IMR-90 (cell line): ENCODE measurements at regions not wholly inside any gene's neighbourhood (a gene's known extent, or its start where the extent isn't known, plus 50 kb on each side); places are given as distances from the start of the nearest gene placed in this dataset.

Source experiments
- ATAC-seq: fragments of 200-7000 bp; cut with Tn5 transposase; 2 replicates; pipeline ENCODE4 v1.9.1; 2020; ENCODE audit warnings: low read depth, mild to moderate bottlenecking, moderate library complexity
- BruUV-seq: library from RNA; stranded (reverse); fragments of 400-500 nt; replicated peaks from 2 replicates; lab custom pipeline; 2021; lab: Mats Ljungman, UMichigan
- CTCF ChIA-PET: fragments of 300-600 bp; formaldehyde crosslinking; extraction: SDS; loops from one replicate; lab custom pipeline; 2021; ENCODE audit warnings: antibody characterized with exemption; lab: Yijun Ruan, JAX
- POLR2A ChIA-PET: fragments of 300-600 bp; sonication (Branson Sonifier 250); formaldehyde crosslinking; loops from one replicate; lab custom pipeline; 2022; ENCODE audit warnings: antibody characterized with exemption; ENCODE audit not compliant: unreplicated experiment; lab: Charles Lee
- DNase-seq: peaks from one replicate; pipeline ENCODE4 v3.0.0; 2013
- H2AFZ ChIP-seq: replicated peaks from 2 replicates; pipeline ENCODE3; 2013; ENCODE audit warnings: low read length, mild to moderate bottlenecking; ENCODE audit not compliant: poor library complexity
- H2AK5ac ChIP-seq: 2 replicates; pipeline ENCODE4 v1.6.1; 2013; ENCODE audit warnings: low read depth, low read length, inconsistent platforms
- H2AK9ac ChIP-seq: replicated peaks from 2 replicates; pipeline ENCODE3; 2013; ENCODE audit warnings: mild to moderate bottlenecking, low read depth, low read length, moderate library complexity; ENCODE audit not compliant: poor library complexity
- H2BK120ac ChIP-seq: 2 replicates; pipeline ENCODE4 v1.6.1; 2013; ENCODE audit warnings: low read depth, low read length, inconsistent platforms
- H2BK15ac ChIP-seq: 3 replicates; pipeline ENCODE4 v1.6.1; 2013; ENCODE audit warnings: low read depth, low read length, inconsistent platforms
- H2BK20ac ChIP-seq: 2 replicates; pipeline ENCODE4 v1.6.1; 2013; ENCODE audit warnings: low read depth, mild to moderate bottlenecking, inconsistent platforms, low read length, moderate library complexity
- H2BK5ac ChIP-seq: 2 replicates; pipeline ENCODE4 v1.6.1; 2013; ENCODE audit warnings: mild to moderate bottlenecking, low read depth, low read length, inconsistent platforms; ENCODE audit not compliant: poor library complexity, severe bottlenecking
- H3K14ac ChIP-seq: replicated peaks from 2 replicates; pipeline ENCODE4 v1.6.1; 2013; ENCODE audit warnings: low read depth, low read length, inconsistent platforms
- H3K18ac ChIP-seq: 2 replicates; pipeline ENCODE4 v1.6.1; 2013; ENCODE audit warnings: low read depth, low read length, control low read depth
- H3K23ac ChIP-seq: 2 replicates; pipeline ENCODE4 v1.6.1; 2013; ENCODE audit warnings: low read depth, low read length, inconsistent platforms
- H3K27ac ChIP-seq: 2 replicates; pipeline ENCODE4 v1.5.1; 2013; ENCODE audit warnings: mild to moderate bottlenecking, control low read depth, low read length; ENCODE audit not compliant: insufficient read depth
- H3K27me3 ChIP-seq: 2 replicates; pipeline ENCODE4 v1.6.1; 2013; ENCODE audit warnings: low read length; ENCODE audit not compliant: control insufficient read depth, insufficient read depth
- H3K36me3 ChIP-seq: 2 replicates; pipeline ENCODE4 v1.6.1; 2013; ENCODE audit warnings: low read length, mixed read lengths; ENCODE audit not compliant: control insufficient read depth, insufficient read depth
- H3K4ac ChIP-seq: 2 replicates; pipeline ENCODE4 v1.6.1; 2013; ENCODE audit warnings: low read depth, low read length, inconsistent platforms
- H3K4me1 ChIP-seq: 2 replicates; pipeline ENCODE4 v1.6.1; 2013; ENCODE audit warnings: low read length, mixed read lengths; ENCODE audit not compliant: control insufficient read depth, insufficient read depth
- H3K4me2 ChIP-seq: 2 replicates; pipeline ENCODE4 v1.6.1; 2013; ENCODE audit warnings: low read depth, mild to moderate bottlenecking, control low read depth, low read length, moderate library complexity
- H3K4me3 ChIP-seq: 2 replicates; pipeline ENCODE4 v1.5.1; 2013; ENCODE audit warnings: low read depth, mild to moderate bottlenecking, control low read depth, low read length, moderate library complexity; ENCODE audit not compliant: insufficient read depth
- H3K56ac ChIP-seq: 2 replicates; pipeline ENCODE4 v1.6.1; 2013; ENCODE audit warnings: low read length, inconsistent platforms; ENCODE audit not compliant: insufficient read depth; ENCODE audit errors: extremely low read depth
- H3K79me1 ChIP-seq, 2 experiments: 2 replicates each; pipeline ENCODE4 v1.6.1; 2013; ENCODE audit warnings: low read length in 2 of 2, inconsistent platforms in 1 of 2, low read depth in 1 of 2
- H3K9ac ChIP-seq: 2 replicates; pipeline ENCODE4 v1.6.1; 2013; ENCODE audit warnings: low read depth, low read length, control low read depth
- H3K9me1 ChIP-seq: 2 replicates; pipeline ENCODE4 v1.6.1; 2013; ENCODE audit warnings: low read length, inconsistent platforms; ENCODE audit not compliant: insufficient read depth
- H3K9me3 ChIP-seq: 2 replicates; pipeline ENCODE4 v1.6.1; 2013; ENCODE audit warnings: low read length; ENCODE audit not compliant: control insufficient read depth, insufficient read depth
- H4K20me1 ChIP-seq: 2 replicates; pipeline ENCODE4 v1.6.1; 2013; ENCODE audit warnings: low read length, inconsistent platforms; ENCODE audit not compliant: insufficient read depth
- H4K5ac ChIP-seq: 2 replicates; pipeline ENCODE4 v1.6.1; 2013; ENCODE audit warnings: mild to moderate bottlenecking, low read depth, low read length, control low read depth
- H4K8ac ChIP-seq, 2 experiments: 2 replicates each; pipeline ENCODE4 v1.6.1; 2013; ENCODE audit warnings: low read depth in 2 of 2, low read length in 2 of 2, control low read depth in 1 of 2, inconsistent platforms in 1 of 2
- H4K91ac ChIP-seq: 2 replicates; pipeline ENCODE4 v1.6.1; 2013; ENCODE audit warnings: low read depth, low read length, inconsistent platforms; ENCODE audit not compliant: insufficient read depth
- BHLHE40 ChIP-seq: fragments of 150-350 bp; IDR thresholded peaks from 2 replicates; pipeline ENCODE4 v1.6.1; 2016; ENCODE audit warnings: mild to moderate bottlenecking, low read depth, low read length
- CEBPB ChIP-seq: IDR thresholded peaks from 2 replicates; pipeline ENCODE4 v1.6.1; 2012; ENCODE audit warnings: low read depth, low read length, improper control_type of control experiment
- CHD1 ChIP-seq: IDR thresholded peaks from 2 replicates; pipeline ENCODE4 v1.6.1; 2012; ENCODE audit warnings: low read depth, low read length, improper control_type of control experiment
- FOS ChIP-seq: fragments of 150-350 bp; IDR thresholded peaks from 2 replicates; pipeline ENCODE4 v1.6.1; 2016; ENCODE audit warnings: low read depth, low read length
- MAFK ChIP-seq: IDR thresholded peaks from 2 replicates; pipeline ENCODE4 v1.6.1; 2012; ENCODE audit warnings: low read depth, low read length, improper control_type of control experiment
- MAZ ChIP-seq: IDR thresholded peaks from 2 replicates; pipeline ENCODE4 v1.6.1; 2012; ENCODE audit warnings: low read depth, mild to moderate bottlenecking, low read length, improper control_type of control experiment, moderate library complexity, borderline replicate concordance
- MXI1 ChIP-seq: IDR thresholded peaks from 2 replicates; pipeline ENCODE4 v1.6.1; 2012; ENCODE audit warnings: low read depth, mild to moderate bottlenecking, low read length, moderate library complexity, borderline replicate concordance
- NFE2L2 ChIP-seq: fragments of 150-350 bp; IDR thresholded peaks from 2 replicates; pipeline ENCODE4 v1.6.1; 2016; ENCODE audit warnings: low read depth, mild to moderate bottlenecking, low read length
- POLR2A ChIP-seq: IDR thresholded peaks from 2 replicates; pipeline ENCODE4 v1.6.1; 2012; ENCODE audit warnings: mild to moderate bottlenecking, low read depth, low read length
- RAD21 ChIP-seq: IDR thresholded peaks from 2 replicates; pipeline ENCODE4 v1.6.1; 2012; ENCODE audit warnings: low read length, improper control_type of control experiment
- RCOR1 ChIP-seq: IDR thresholded peaks from 2 replicates; pipeline ENCODE4 v1.6.1; 2012; ENCODE audit warnings: mild to moderate bottlenecking, low read length, improper control_type of control experiment; ENCODE audit not compliant: insufficient replicate concordance
- RFX5 ChIP-seq: IDR thresholded peaks from 2 replicates; pipeline ENCODE4 v1.8.0; 2012; ENCODE audit warnings: low read depth, mild to moderate bottlenecking, low read length, moderate library complexity
- SMC3 ChIP-seq: fragments of 150-350 bp; IDR thresholded peaks from 2 replicates; pipeline ENCODE4 v1.6.1; 2016; ENCODE audit warnings: low read depth, mild to moderate bottlenecking, antibody characterized with exemption, low read length, moderate library complexity
- WGBS, 2 experiments: methylation state at CpG; one replicate each; pipeline versions ENCODE4 v1.1.5 to v1.1.7; 2013; ENCODE audit warnings: missing lambda C conversion rate in 2 of 2; ENCODE audit not compliant: insufficient read length in 1 of 2; ENCODE audit errors: extremely low coverage in 2 of 2; 5-methylcytosine and 5-hydroxymethylcytosine counted together
- dilution Hi-C: fragments of 300-500 bp; cut with HindIII; formaldehyde crosslinking; loops from one replicate; pipeline ENCODE4 v1.14.3; 2018; ENCODE audit warnings: low sequenced_read_pairs; ENCODE audit not compliant: unreplicated experiment
- in situ Hi-C: fragments of 300-500 bp; cut with MboI; formaldehyde crosslinking; loops from 3 replicates; pipeline ENCODE4 v1.14.3; 2019; ENCODE audit warnings: low sequenced_read_pairs, inconsistent platforms, mixed read lengths
- intact Hi-C: fragments of 100-400 bp; cut with micrococcal nuclease; formaldehyde crosslinking; loops from 2 replicates; pipeline ENCODE4 v1.10.0; 2022
- TF ChIP-seq, protein P1 (sequence below): conservative IDR thresholded peaks from 2 replicates; pipeline ENCODE4 v1.5.1; 2012; ENCODE audit warnings: mild to moderate bottlenecking, low read depth, low read length, improper control_type of control experiment
- TF ChIP-seq, protein P2 (sequence below): fragments of 150-350 bp; IDR thresholded peaks from 2 replicates; pipeline ENCODE4 v1.6.1; 2017; ENCODE audit warnings: mild to moderate bottlenecking, antibody characterized with exemption, low read length, low read depth
- TF ChIP-seq, protein P3 (sequence below): fragments of 150-350 bp; IDR thresholded peaks from 2 replicates; pipeline ENCODE4 v1.6.1; 2016; ENCODE audit warnings: low read depth, mild to moderate bottlenecking, low read length, moderate library complexity, borderline replicate concordance

DNA sequence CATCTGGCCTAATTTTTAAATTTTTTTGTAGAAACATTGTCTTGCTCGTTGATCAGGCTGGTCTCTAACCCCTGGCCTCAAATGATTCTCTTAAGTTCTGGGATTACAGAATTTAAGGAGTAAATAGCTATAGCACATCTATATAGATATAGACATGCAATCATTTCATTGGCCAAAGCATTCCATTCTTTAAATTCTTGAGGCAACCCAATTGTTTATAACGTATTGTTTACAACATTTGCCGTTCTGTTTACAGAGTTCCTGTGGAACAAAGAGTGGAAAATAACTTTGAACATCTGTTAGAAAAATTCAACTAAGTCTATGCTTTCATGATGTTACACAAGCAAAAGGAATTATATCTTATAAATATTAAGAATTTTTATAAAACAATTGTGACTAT, 205.2 kb upstream of the ROBO2 start:
- Histone ChIP-seq H3K14ac (no peak overlapping the region), H3K27ac (peak overlapping the region; percentile 81; the same call in 1 of the 2 replicates), H3K9me3 (no peaks in the 10 kb centered on the region), H3K9ac (no peak overlapping the region), H2BK15ac (no peak overlapping the region), H4K8ac (no peak overlapping the region), H3K4me2 (no peak overlapping the region), H3K4me1 (no peaks in the 10 kb centered on the region), H2BK20ac (0 out of 2 replicates have a peak overlapping the region, but pooled peaks have one; percentile 87), H4K20me1 (no peaks in the 10 kb centered on the region), H3K79me1 (no peaks in the 10 kb centered on the region), H3K36me3 (no peaks in the 10 kb centered on the region), H3K9me1 (no peaks in the 10 kb centered on the region), H2BK5ac (no peak overlapping the region), H4K5ac (peak overlapping the region; percentile 2; the same call in 1 of the 2 replicates), H2BK120ac (peak overlapping the region; percentile 16), H3K27me3 (no peaks in the 10 kb centered on the region), H3K18ac (no peak overlapping the region; the same call in 1 of the 2 replicates), H3K4me3 (no peak overlapping the region), H3K23ac (no peak overlapping the region), H3K4ac (no peak overlapping the region), H2AFZ (no peak overlapping the region), H4K91ac (no peak overlapping the region), H2AK5ac (no peak overlapping the region), H2AK9ac (no peak overlapping the region), H3K56ac (no peak overlapping the region)
- dilution Hi-C loops: no loop called here
- POLR2A ChIA-PET: no interaction called here
- ATAC-seq (peak; percentile 88), DNase-seq (peak; percentile 25)
- intact Hi-C loops: loop anchor here (10.0 kb wide), 1 partner anchor 450 kb away; no protein-coding TSS in a partner anchor
- TF ChIP-seq NFE2L2 (no peak), RFX5 (no peak), MXI1 (no peak), CEBPB (no peak), MAZ (no peak), RCOR1 (no peak), BHLHE40 (no peak), FOS (no peak), MAFK (no peak), POLR2A (no peak), SMC3 (no peak), RAD21 (no peak), CHD1 (no peak)
- TF ChIP-seq, protein P1, sequence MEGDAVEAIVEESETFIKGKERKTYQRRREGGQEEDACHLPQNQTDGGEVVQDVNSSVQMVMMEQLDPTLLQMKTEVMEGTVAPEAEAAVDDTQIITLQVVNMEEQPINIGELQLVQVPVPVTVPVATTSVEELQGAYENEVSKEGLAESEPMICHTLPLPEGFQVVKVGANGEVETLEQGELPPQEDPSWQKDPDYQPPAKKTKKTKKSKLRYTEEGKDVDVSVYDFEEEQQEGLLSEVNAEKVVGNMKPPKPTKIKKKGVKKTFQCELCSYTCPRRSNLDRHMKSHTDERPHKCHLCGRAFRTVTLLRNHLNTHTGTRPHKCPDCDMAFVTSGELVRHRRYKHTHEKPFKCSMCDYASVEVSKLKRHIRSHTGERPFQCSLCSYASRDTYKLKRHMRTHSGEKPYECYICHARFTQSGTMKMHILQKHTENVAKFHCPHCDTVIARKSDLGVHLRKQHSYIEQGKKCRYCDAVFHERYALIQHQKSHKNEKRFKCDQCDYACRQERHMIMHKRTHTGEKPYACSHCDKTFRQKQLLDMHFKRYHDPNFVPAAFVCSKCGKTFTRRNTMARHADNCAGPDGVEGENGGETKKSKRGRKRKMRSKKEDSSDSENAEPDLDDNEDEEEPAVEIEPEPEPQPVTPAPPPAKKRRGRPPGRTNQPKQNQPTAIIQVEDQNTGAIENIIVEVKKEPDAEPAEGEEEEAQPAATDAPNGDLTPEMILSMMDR: no peak
- TF ChIP-seq, protein P2, sequence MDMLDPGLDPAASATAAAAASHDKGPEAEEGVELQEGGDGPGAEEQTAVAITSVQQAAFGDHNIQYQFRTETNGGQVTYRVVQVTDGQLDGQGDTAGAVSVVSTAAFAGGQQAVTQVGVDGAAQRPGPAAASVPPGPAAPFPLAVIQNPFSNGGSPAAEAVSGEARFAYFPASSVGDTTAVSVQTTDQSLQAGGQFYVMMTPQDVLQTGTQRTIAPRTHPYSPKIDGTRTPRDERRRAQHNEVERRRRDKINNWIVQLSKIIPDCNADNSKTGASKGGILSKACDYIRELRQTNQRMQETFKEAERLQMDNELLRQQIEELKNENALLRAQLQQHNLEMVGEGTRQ: no peak
- TF ChIP-seq, protein P3, sequence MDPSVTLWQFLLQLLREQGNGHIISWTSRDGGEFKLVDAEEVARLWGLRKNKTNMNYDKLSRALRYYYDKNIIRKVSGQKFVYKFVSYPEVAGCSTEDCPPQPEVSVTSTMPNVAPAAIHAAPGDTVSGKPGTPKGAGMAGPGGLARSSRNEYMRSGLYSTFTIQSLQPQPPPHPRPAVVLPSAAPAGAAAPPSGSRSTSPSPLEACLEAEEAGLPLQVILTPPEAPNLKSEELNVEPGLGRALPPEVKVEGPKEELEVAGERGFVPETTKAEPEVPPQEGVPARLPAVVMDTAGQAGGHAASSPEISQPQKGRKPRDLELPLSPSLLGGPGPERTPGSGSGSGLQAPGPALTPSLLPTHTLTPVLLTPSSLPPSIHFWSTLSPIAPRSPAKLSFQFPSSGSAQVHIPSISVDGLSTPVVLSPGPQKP: no peak
- in situ Hi-C loops: no loop called here
- no TSS peak for BruUV-seq
- no CpG with 5 or more reads among the region's 3 CpGs for WGBS, 2 experiments
- CTCF ChIA-PET: no interaction called here
